Body of pancreas (tissue), 4 donors: ENCODE measurements at regions not wholly inside any gene's neighbourhood (a gene's known extent, or its start where the extent isn't known, plus 50 kb on each side); places are given as distances from the start of the nearest gene placed in this dataset.
"Not testable (repeated sequence)": the region's sequence is repeated elsewhere in the genome, so short reads cannot be mapped to it uniquely, and the experiment has no call there.

Experiments used
- ATAC-seq: fragments of 150-250 bp; one replicate; pipeline ENCODE4 v1.9.1; 2016
- DNase-seq, 4 donors: peaks; one replicate each; pipeline ENCODE4 v3.0.0-alpha.2; 2019
- H3K27ac ChIP-seq, 4 donors: fragments of 200-600 bp; sonication (generic); 1 replicate in 3 of 4; 2 replicates in 1 of 4; pipeline versions ENCODE4 v1.5.1 to v1.6.1; 2016 to 2019; ENCODE audit warnings: mild to moderate bottlenecking in 1 of 4, mixed read lengths in 1 of 4, moderate library complexity in 1 of 4
- H3K27me3 ChIP-seq, 2 donors: fragments of 200-600 bp; sonication (generic); one replicate each; pipeline ENCODE4 v1.6.0; 2016; ENCODE audit warnings: mild to moderate bottlenecking in 1 of 2
- H3K36me3 ChIP-seq, 2 donors: fragments of 200-600 bp; sonication (generic); replicated peaks in 1 of 2; 2 replicates each; pipeline ENCODE4 v1.5.1; 2016; ENCODE audit warnings: low read depth in 2 of 2; ENCODE audit not compliant: insufficient read depth in 1 of 2
- H3K4me1 ChIP-seq: fragments of 200-600 bp; sonication (generic); one replicate; pipeline ENCODE4 v1.6.0; 2016
- H3K4me3 ChIP-seq, 2 donors: fragments of 200-600 bp; sonication (generic); 1 replicate in 1 of 2; 2 replicates in 1 of 2; pipeline ENCODE4 v1.5.1; 2016 to 2019
- H3K9me3 ChIP-seq, 3 donors: fragments of 200-600 bp; sonication (generic); 1 replicate in 2 of 3; 2 replicates in 1 of 3; pipeline ENCODE4 v1.5.1; 2016
- CTCF ChIP-seq, 7 experiments: fragments of 450-650 bp in 4 of 7; fragments of 200-600 bp in 3 of 7; sonication (generic) in 3 of 7; IDR thresholded peaks; one replicate each; pipeline ENCODE4 v1.5.1; 2016 to 2019; ENCODE audit warnings: antibody characterized with exemption in 7 of 7
- POLR2A ChIP-seq, 3 donors: fragments of 450-650 bp; IDR thresholded peaks; one replicate each; pipeline ENCODE4 v1.6.1; 2016; ENCODE audit warnings: antibody characterized with exemption in 3 of 3, mild to moderate bottlenecking in 2 of 3
- WGBS, 2 donors: methylation state at CpG; one replicate each; pipeline ENCODE4 v1.1.5; 2017; 5-methylcytosine and 5-hydroxymethylcytosine counted together
- intact Hi-C: fragments of 100-400 bp; cut with DNase I; formaldehyde crosslinking; loops from one replicate; pipeline ENCODE4 v1.15.1; 2023

GRCh38 chr2:124978597-124978996 lies 953.5 kb downstream of the CNTNAP5 start:
- no peak overlapping the region for H3K4me3 ChIP-seq
- DNase-seq (no peak), ATAC-seq (no peak)
- no peaks in the 10 kb centered on the region for H3K36me3 ChIP-seq
- WGBS, 2 donors: 23 to 24% methylated on average over 3 of the region's 3 CpGs
- no peak overlapping the region for H3K27ac ChIP-seq
- intact Hi-C loops: no loop called here
- H3K27me3 ChIP-seq: no peaks in the 10 kb centered on the region
- TF ChIP-seq CTCF (IDR thresholded peaks at IDR 0.05) (no peak), POLR2A (IDR thresholded peaks at IDR 0.05) (no peak)
- H3K9me3 ChIP-seq: no peaks in the 10 kb centered on the region
- no peaks in the 10 kb centered on the region for H3K4me1 ChIP-seq

GRCh38 chr2:124983595-124983994 lies 958.5 kb downstream of the CNTNAP5 start:
- DNase-seq: no peak
- TF ChIP-seq CTCF (IDR thresholded peaks at IDR 0.05) (no peak), POLR2A (IDR thresholded peaks at IDR 0.05) (no peak)
- no peak overlapping the region for H3K27ac ChIP-seq
- H3K9me3 ChIP-seq: no peaks in the 10 kb centered on the region
- no peaks in the 10 kb centered on the region for H3K4me1 ChIP-seq
- intact Hi-C loops: no loop called here
- H3K27me3 ChIP-seq: no peaks in the 10 kb centered on the region
- H3K4me3 ChIP-seq: no peak overlapping the region
- H3K36me3 ChIP-seq: no peaks in the 10 kb centered on the region
- no peak for ATAC-seq

GRCh38 chr2:124985270-124985669 lies 960.2 kb downstream of the CNTNAP5 start:
- Histone ChIP-seq H3K4me3 (no peak overlapping the region), H3K4me1 (no peaks in the 10 kb centered on the region), H3K36me3 (no peaks in the 10 kb centered on the region), H3K27me3 (no peaks in the 10 kb centered on the region), H3K9me3 (no peaks in the 10 kb centered on the region), H3K27ac (no peak overlapping the region)
- no peak for DNase-seq
- WGBS, 2 donors: 61 to 67% methylated on average over 2 of the region's 2 CpGs
- intact Hi-C loops: no loop called here
- TF ChIP-seq POLR2A (IDR thresholded peaks at IDR 0.05) (no peak), CTCF (IDR thresholded peaks at IDR 0.05) (no peak)
- no peak for ATAC-seq

GRCh38 chr2:124986136-124986535 lies 961.0 kb downstream of the CNTNAP5 start:
- intact Hi-C loops: no loop called here
- WGBS, 2 donors: 27 to 56% methylated on average over 4 of the region's 4 CpGs
- no peak for TF ChIP-seq POLR2A (IDR thresholded peaks at IDR 0.05)
- no peak for TF ChIP-seq CTCF (IDR thresholded peaks at IDR 0.05)
- no peak for DNase-seq
- Histone ChIP-seq H3K4me3 (no peak overlapping the region), H3K36me3 (no peaks in the 10 kb centered on the region), H3K9me3 (no peaks in the 10 kb centered on the region), H3K27me3 (no peaks in the 10 kb centered on the region), H3K4me1 (no peaks in the 10 kb centered on the region), H3K27ac (no peak overlapping the region)
- ATAC-seq: no peak

- intact Hi-C loops, H3K9me3 ChIP-seq, DNase-seq, H3K4me3 ChIP-seq, ATAC-seq, H3K4me1 ChIP-seq, H3K27me3 ChIP-seq, H3K27ac ChIP-seq, H3K36me3 ChIP-seq: not testable (repeated sequence)
- WGBS, 2 donors: 77 to 91% methylated on average over 9 to 11 of the region's 11 CpGs
Observed at GRCh38 chr2:124986870-124987269, 961.8 kb downstream of the CNTNAP5 start.

GRCh38 chr2:124987436-124987835 lies 962.3 kb downstream of the CNTNAP5 start:
- H3K4me1 ChIP-seq, H3K27ac ChIP-seq, H3K27me3 ChIP-seq, H3K9me3 ChIP-seq, DNase-seq, intact Hi-C loops, H3K4me3 ChIP-seq, H3K36me3 ChIP-seq, ATAC-seq: not testable (repeated sequence)
- WGBS, 2 donors: 97 to 98% methylated on average over 9 to 23 of the region's 28 CpGs
